ENCODE measurements at regions not wholly inside any gene's neighbourhood (a gene's known extent, or its start where the extent isn't known, plus 50 kb on each side); places are given as distances from the start of the nearest gene placed in this dataset.

GRCh38 chr7:81190997-81191768, 272.3 kb upstream of the SEMA3C start:
- TF ChIP-seq CTCF (IDR thresholded peaks at IDR 0.05; ENCODE audit: low read depth, low read length): no peak
- no peak for TF ChIP-seq POLR2A (IDR thresholded peaks at IDR 0.05; ENCODE audit: extremely low read depth, insufficient read length)
- TF ChIP-seq MYC (IDR thresholded peaks at IDR 0.05; ENCODE audit: low read depth, low read length): no peak
